T-helper 2 cell (primary cell): ENCODE measurements at regions not wholly inside any gene's neighbourhood (a gene's known extent, or its start where the extent isn't known, plus 50 kb on each side); places are given as distances from the start of the nearest gene placed in this dataset.

Experiments used
- DNase-seq, 5 experiments: peaks; one replicate each; pipeline versions ENCODE4 v3.0.0 to v3.0.0-alpha.2; 2012 to 2022

DNA sequence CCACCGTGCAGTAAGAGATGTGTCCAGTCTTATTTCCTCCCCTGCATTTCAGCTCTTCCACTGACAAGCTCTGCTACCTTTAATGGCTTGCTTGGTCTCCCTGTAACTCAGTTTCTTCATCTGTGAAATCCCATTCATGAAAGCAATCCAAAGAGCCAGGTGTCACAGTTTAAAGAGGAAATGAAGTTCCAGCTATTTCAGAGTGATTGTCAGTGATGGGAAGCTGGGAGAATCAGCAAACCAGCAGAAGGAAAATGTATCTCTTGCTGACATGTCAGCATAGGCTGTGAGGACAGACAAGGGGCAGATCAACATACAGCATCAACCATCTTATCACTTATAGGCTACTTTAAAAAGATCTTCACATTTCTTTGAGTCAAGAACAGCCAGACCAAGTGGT, 445.3 kb downstream of the ADRA2A start:
- DNase-seq = no peak

DNA sequence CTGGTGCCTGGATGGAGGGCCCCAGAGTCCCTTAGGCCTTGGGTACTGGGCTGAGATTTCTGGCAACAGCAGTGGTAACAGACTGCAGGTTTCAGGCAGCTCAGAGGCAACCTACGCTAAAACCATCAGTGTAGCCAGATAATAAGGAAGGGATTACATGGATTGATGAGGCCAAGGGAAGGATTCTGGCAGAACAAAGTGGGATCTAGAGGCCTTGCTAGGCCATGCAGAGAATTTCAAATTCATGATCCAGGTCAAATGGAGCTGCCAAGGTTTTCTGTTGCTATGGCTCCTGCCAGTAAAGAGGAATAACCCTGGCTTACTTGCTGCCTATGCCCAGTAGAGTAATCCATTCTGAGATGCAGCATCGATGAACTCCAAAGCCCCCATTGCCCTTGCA, 445.7 kb downstream of the ADRA2A start:
- no peak for DNase-seq

DNA sequence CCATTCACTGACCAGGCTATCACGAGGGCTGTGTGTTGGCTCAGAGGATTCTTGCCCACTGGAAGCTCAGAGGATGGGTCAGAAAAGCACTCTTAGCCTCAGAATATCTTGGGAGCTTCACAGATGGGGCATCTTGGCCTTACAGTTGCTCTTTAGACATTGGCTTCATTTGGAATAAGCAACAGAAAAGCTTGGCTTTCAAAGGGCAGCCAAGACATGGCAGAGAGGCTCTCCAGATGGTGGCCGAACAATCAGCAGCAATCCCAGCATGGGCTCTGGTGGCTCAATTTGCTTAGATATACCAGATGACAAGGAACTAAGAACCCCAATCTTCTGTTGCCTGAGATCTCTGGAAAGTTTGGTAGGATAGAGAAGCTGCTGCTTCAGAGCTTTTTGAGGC, 446.2 kb downstream of the ADRA2A start:
- DNase-seq = no peak

DNA sequence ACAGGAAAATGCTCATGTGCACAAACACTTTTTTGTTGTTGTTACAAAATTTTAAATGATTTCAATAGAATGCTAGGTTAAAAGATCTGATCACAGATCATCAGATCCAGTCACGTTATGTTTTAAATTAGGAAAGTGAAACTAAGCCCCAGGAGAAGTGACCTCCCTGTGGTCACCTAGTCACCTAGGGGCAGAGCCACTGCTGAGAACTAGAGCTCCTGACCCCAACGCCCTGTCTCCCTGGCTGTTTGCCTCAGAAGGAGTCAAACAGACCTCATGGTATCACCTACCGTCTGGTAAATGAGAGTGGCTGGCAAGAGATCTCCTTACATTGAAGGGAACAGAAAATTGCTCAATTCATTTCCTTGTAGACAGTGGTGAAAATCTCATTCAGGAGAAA, 447.3 kb downstream of the ADRA2A start:
- DNase-seq = no peak

DNA sequence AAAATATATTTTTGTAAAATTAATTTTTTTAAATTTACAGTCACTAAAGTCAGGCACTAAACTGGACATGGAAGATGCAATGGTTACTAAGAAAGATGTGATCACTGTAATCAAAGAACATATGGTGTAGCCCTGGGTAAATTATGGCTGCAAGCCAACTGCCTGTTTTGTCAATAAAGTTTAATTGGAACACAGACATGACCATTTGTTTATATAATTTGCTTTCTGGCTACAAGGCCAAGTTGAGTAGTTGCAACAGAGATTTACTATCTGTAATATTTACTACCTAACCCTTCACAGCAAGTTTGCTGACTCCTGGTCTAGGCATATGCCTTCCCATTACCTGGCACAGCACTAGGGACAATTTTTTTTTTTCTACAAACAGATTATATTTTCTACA, 448.9 kb downstream of the ADRA2A start:
- no peak for DNase-seq

DNA sequence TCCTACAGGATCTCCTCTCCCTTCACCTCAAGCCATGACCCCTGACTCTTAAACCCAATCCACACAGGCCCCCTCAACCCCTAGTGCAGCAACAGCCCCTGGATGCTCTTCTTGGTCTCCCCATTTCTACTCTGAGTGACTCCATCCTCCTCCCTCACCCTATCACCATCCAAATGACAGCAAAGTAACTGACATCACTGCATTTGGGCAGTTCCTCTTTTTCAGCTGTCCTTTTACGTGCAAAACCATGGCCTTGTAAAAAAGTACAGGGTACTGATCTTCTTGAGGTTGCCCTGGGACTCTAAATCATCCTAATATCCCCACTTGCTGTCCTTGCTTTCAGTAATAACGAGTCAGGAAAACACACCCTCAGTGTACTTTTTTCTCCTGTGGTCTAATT, 454.9 kb downstream of the ADRA2A start:
- DNase-seq = no peak

DNA sequence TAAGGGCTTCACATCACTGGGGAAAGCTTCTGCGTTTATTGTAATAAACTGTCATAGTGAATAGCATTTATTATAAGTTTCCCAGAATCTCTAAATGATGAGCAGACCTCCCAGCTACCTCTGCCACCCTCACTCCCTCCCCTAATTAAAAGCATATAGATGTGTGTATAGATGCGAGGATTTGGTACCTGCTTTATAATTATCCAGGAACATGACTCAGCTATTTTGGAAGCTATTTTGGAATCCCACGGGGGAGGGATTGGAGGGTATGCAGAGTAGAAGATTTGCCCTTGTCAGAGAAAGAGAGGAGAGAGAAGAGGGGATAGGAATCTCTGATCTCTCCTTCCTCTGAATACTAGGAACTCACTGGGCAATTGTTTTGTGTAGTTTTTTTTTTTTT, 455.3 kb downstream of the ADRA2A start:
- DNase-seq = no peak

DNA sequence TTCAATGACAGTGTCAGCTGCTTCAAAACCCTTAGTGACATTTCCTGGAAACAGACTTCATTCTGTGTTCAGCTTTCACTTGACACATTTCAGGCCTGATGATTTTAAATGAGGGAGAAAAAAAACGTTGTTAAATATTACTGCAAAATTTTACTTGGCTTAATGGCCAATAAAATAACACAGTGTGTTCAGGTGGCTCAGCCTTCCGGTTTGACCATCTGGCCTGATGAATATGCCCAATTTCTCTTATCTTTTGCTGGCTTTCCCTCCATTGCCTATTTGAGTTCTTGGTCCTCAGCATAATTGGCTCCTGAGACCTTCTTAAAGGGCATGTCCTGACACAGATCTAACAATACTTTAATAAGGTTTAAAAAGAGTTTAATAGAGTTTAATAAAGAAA, 462.4 kb downstream of the ADRA2A start:
- DNase-seq = no peak

DNA sequence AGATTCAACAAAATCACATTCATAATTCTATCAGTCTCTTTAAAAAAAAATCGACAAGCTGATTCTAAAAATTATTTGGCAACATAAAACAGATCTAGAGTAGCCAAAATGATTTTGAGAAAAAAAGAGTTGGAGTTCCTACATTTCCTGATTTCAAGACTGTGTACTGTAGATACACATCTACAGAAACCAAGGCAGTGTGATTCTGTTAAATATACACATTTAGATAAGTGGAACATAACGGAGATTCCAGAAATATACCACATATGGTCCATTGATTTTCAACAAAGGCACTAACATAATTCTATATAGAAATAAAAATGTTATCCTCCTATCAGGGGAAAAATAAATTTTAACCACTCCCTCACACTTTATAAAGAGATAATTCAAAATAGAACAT, 467.0 kb downstream of the ADRA2A start:
- DNase-seq = no peak

DNA sequence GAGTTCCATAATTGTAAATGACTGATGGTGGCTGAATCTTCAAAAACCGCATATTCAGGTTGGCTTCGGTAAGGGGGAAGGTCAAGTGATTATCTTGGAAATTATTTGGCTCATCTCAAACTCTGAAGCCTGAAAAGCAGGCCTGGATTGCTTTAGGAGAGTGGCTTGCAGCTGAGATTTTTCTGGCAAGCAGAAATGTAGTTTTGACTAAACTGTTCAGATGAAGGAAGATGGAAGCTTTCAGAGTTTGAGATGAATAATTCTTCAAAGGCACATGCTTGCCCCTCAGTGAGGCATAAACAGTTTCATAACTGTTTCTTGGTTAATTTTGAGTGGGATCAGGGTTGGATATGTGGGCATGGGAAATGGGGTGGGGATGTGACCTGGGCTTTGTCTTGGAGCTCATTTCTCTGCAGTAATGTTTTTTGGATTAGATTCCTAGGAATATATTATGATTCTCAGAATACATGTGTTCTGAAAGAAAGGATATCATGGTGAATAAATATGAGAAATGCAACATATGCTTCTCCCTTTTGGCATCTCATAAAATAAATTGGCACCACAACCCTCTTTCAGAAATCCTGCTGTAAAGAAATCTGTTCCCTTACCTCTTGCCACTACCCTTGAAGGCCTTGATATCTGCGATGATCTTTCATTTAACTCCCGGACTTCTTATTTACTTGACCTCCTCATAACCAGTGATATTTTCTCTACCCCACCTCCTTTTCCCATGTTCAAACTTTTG, 469.2 kb downstream of the ADRA2A start:
- no peak for DNase-seq

DNA sequence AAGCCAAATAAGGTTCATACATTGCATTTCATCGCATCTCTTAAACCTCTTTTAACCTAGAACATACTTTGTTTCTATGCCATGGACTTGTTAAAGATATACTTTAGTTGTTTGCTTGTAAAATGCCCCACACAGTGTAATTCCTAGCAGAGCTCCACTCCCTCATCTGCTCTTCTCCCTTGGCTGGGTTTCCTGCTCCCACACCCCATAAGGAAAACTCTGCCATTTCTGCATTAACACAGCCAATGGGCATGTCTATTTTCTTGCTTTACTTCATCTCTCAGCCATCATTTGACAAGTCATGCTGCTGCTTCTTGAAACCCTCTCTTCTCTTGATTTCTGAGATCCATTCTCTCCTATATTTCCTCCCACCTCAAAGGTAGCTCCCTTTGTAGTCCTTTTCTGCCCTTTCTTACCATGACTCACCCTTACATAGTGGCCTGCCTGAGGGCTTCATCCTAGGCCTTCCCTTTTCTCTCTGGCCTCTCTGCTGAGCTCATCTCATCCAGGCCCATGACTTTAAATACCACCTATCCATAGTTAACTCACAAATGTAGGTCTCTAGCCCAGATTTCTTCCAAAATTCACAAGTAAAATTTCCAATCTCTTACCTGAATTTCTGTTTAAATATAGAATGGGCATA, 471.4 kb downstream of the ADRA2A start:
- no peak for DNase-seq

DNA sequence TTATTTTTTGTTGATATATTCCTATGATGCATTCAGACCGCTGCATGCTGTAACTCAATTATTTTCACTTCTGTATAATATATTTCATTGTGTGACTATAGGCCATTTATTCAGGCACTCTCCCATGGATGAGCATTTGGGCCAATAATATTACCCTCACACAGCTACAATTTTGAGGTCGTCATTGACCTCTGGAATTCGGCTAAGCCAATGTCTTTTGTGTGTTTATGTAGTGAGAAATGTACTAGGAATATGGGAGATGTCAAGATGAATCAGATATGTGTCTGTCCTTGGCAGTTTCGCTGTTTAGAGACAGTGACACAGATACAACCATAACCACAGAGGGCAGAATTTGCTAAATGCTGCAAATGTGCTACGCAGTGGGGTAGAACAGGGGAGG, 474.2 kb downstream of the ADRA2A start:
- no peak for DNase-seq

DNA sequence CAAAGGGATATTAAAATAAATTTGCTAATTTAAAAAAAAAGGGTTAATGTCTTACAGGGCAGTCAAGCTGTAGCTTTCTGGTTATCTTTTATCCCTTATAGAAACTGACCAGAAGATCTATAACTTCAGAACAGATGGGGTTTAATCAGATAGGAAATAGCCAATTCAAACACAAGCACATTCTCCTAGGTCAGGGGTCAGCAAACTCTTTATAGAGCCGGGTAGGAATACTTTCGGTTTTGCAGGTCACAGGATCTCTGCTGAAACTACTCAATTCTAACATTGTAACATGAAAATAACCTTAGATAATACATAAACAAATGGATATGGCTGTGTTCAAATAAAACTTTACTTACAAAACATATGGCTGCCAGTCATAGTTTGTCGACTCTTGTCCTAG, 479.8 kb downstream of the ADRA2A start:
- no peak for DNase-seq

DNA sequence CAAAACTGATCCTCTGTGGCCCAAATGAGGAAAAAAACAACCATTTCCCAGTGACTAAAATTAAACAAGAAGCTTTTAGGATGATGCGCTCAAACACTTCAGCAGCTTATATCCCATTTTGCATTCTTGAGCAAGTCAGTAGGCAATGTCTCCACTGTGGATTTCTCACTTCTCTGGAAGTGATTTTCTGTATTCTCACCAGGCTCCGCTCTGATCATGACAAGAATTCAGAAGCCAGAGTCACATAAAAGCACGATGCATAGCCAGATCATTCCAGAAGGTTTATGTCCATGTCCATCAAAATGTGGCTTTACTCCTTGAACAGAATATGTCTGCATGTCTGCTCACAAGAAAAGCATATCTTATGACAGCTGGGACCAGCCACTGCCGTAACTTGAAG, 481.4 kb downstream of the ADRA2A start:
- DNase-seq = no peak

DNA sequence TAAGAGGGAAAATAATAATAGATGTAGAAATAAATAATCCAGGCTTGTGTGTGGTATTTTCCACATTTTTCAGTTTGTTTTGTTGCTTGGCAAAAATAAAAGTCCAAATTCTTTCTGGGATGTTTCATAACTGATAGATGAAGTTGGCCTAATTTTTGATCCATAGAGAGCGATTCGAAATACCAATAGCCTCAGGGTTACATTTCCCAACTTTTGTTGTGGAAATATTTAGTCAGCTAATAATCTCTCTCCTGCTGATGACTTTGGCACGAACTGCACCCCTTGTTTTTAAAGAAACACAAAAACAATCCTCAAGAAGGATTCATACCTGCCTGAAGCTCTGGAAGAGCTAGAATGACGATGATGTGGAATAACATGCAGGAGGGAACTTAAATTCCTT, 483.2 kb downstream of the ADRA2A start:
- no peak for DNase-seq

DNA sequence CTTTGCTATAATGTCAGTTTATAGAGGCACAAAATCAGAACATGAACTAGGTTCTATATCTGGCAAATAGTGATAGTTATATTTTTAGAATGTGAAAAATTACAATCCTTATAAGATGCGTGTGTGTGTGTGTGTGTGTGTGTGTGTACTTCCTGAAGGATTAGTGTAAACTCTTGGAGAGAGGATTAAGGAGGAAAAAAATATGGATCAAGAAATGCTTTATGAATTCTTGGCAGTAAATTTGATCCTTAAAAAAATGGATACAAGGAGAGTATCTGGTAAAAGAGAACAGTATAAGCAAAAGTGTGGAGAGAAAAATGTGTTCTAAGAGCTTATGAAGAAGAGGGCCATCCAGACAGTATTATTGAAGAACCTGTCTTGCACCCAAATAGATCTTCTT, 484.3 kb downstream of the ADRA2A start:
- no peak for DNase-seq

DNA sequence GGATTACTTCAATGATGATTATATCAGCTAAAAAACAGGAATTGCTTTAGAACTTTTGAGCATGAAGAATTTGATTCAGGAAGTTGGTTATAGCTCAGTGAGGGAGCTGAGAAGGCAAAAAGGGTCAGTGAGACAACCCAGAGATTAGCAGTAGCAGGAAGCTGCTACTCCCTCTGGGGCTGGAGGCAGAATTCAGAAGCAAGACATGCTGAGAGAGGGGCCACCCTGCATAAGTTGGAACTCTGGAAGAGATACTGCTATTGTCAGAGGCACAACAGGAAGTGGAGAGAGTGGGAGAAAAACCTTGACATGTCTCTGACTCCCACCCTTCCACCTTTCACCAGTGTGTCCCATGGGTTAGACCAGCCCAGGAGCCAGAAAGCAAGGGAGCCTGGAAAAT, 488.7 kb downstream of the ADRA2A start:
- DNase-seq = no peak

DNA sequence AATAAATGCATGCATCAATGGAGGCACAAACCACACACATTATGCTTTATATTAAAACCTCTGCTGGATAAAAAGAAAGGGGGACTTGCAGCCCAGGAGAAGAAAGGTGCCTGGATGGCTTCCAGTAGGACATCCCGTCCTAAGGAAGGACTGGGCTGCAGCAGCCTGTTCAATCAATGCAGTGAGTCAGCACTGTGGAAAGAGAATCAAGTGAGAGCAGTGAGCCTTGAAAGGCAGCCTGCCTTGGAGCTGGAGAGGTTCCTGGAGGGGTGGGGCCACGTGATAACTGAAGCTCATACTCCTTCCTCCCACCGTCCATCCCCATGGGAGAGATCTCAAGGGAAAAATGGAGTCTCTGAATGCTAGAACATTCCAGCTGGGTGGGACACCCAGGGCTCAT, 501.2 kb downstream of the ADRA2A start:
- DNase-seq = no peak

DNA sequence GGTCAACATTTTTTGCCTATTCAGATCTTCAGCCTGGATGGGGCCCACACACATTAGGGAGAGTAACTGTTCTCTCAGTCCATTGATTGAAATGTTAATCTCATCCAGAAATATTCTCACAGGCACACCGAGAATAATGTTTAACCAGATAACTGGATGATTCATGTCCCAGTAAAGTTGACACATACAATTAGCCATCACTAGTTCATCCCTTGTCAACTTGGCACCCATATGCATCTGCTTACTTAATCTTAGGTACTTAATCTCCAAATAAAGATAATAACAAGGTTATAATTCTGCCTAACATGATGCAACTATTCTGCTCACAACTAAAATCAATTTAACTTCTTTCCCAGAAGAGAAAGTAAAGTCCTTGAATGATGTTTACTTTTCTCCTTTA, 502.6 kb downstream of the ADRA2A start:
- DNase-seq = no peak

DNA sequence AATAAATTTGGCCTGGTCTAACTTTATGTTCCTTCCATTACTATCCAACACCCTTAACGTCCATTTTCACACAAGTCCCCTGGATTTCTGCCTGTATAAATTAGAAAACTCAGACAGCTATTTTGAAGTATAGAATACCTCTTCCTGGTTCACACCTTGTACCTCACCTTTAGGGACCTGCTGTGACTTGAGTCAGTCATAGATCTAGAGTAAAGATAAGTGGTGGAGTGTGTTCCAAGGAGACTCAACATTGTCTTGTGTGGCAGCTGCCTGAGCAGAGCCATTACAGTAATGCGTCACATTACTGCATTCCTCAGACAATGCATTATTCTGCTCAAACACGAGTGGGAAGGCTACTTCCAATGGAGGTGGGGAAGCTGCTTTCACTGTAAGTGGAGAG, 513.9 kb downstream of the ADRA2A start:
- no peak for DNase-seq

DNA sequence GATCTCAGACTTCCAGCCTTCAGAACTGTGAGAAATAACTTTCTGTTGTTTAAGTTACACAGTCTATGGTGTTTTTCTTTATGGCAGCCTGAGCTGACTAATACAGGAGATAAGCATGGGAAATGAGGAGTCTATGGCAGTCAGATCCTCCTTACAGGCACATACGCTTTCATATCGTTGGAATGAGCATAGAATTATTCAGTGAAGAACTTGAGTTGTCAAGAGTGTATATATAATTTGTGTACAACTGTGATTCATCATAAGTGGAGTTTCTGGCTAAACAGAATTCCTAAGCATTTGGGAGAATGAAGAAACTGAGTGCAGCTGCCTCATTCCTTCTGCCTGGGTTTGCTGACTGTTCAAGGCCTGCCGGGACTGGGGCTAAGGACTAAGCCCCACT, 516.7 kb downstream of the ADRA2A start:
- no peak for DNase-seq

DNA sequence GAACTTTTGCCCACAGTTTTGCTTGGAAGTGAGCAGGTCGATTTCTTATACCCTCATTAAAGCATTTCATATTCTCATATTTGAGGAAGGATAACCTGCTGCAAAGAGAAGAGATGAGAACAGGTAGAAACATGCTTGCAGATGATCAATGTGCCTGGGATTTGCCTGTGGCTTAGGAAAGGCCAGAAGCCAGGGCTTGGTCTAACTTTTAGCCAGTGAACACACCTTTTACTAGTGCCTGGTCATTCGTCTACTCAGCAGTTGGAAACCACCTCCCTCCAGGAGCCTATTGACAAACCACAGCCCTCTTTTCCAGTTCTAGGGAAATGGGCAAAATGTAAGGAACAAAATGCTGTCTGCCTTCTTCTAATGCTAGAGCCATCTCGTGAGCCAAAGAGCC, 518.3 kb downstream of the ADRA2A start:
- DNase-seq = no peak

DNA sequence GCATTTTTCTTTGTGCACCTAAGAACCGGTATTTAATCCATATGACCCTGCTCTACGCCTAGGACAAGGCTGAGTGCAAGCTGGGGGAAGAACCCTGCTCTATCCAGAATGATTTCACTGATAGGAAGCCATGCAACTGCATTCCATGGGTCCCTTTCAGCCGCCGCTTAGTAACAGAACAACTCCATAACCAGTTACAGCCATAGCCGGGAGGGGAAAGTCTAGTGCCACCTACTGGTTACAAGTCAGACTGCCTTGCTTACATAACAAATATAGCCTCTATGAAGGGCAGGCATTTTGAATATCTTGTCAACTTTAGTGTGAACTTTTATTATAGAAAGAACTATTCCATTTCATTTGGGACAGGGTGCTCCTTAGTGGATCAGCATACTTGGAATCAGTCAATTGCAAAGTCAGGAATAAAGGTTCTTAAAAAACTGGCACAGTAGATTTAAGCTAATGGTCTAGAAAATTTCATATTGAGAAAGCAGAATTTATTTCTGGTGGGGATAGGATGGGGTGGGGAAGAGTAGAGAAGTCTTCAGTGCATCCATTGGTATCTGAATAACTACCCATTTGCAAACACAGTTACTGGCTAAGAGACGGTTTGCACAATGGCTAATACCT, 521.7 kb downstream of the ADRA2A start:
- DNase-seq = peak in 3 of 5 experiments; percentile 2 to 49 (median 4)

DNA sequence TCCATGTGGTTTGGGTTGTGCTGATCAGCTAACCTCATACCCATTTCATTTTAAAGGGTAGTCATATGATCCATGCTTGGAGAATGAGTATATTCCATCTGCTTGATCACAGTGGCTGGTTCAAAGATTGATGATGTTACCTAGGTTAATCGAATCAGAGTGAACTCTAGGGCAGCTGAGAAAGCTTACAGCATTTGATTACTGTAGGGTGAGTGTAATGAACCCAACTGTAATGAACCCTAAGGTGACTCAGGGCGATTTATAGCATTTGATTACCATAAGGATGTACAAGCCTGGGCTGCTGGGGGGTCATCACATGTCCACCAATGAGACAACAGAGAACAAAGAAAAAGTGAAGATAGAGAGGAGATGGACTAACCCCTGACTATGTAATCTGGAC, 523.1 kb downstream of the ADRA2A start:
- no peak for DNase-seq
